Karpas-422 (cell line): ENCODE measurements at regions not wholly inside any gene's neighbourhood (a gene's known extent, or its start where the extent isn't known, plus 50 kb on each side); places are given as distances from the start of the nearest gene placed in this dataset.

Experiments
- DNase-seq: peaks from one replicate; pipeline ENCODE4 v3.0.0-alpha.2; 2015
- H2AFZ ChIP-seq: fragments of 200-600 bp; sonication (generic); 2 replicates; pipeline ENCODE4 v1.6.1; 2014; ENCODE audit warnings: antibody characterized with exemption, low read length, mixed read lengths
- H3K27ac ChIP-seq: fragments of 200-600 bp; sonication (generic); 2 replicates; pipeline ENCODE4 v1.5.1; 2014; ENCODE audit warnings: mild to moderate bottlenecking, low read length, moderate library complexity
- H3K27me3 ChIP-seq: fragments of 200-600 bp; sonication (generic); 2 replicates; pipeline ENCODE4 v1.6.1; 2014; ENCODE audit warnings: low read length, mixed read lengths
- H3K36me3 ChIP-seq: fragments of 200-600 bp; sonication (generic); 2 replicates; pipeline ENCODE4 v1.6.1; 2014; ENCODE audit warnings: low read length, mixed read lengths; ENCODE audit not compliant: insufficient read depth
- H3K4me1 ChIP-seq: fragments of 200-600 bp; sonication (generic); 2 replicates; pipeline ENCODE4 v1.6.1; 2014; ENCODE audit warnings: mild to moderate bottlenecking, low read length, mixed read lengths
- H3K4me2 ChIP-seq: fragments of 200-600 bp; sonication (generic); 2 replicates; pipeline ENCODE4 v1.6.1; 2014; ENCODE audit warnings: low read length, low read depth, mild to moderate bottlenecking; ENCODE audit not compliant: poor library complexity, severe bottlenecking
- H3K4me3 ChIP-seq: fragments of 200-600 bp; sonication (generic); 2 replicates; pipeline ENCODE4 v1.5.1; 2014; ENCODE audit warnings: mild to moderate bottlenecking, antibody characterized with exemption, low read length, mixed read lengths
- H3K79me2 ChIP-seq: fragments of 200-600 bp; sonication (generic); 2 replicates; pipeline ENCODE4 v1.6.1; 2014; ENCODE audit warnings: mild to moderate bottlenecking, low read length, mixed read lengths
- H3K9ac ChIP-seq: fragments of 200-600 bp; sonication (generic); 2 replicates; pipeline ENCODE4 v1.6.0; 2014; ENCODE audit warnings: low read length
- H3K9me2 ChIP-seq: fragments of 200-600 bp; sonication (generic), shearing (Covaris generic); replicated peaks from 2 replicates; pipeline ENCODE4 v1.6.0; 2014; ENCODE audit warnings: mild to moderate bottlenecking, low read length, moderate library complexity; ENCODE audit not compliant: insufficient read depth
- H3K9me3 ChIP-seq: fragments of 300-700, 200-600 bp; sonication (generic); 2 replicates; pipeline ENCODE4 v1.6.1; 2014; ENCODE audit warnings: low read length, mixed read lengths
- H4K20me1 ChIP-seq: fragments of 200-600 bp; sonication (generic); 2 replicates; pipeline ENCODE4 v1.6.1; 2014; ENCODE audit warnings: mild to moderate bottlenecking, antibody characterized with exemption, low read length, low read depth; ENCODE audit not compliant: insufficient read depth

- Histone ChIP-seq H3K4me1 (no peaks in the 10 kb centered on the region), H2AFZ (no peak overlapping the region), H3K27me3 (no peaks in the 10 kb centered on the region), H4K20me1 (no peaks in the 10 kb centered on the region), H3K9me3 (no peaks in the 10 kb centered on the region), H3K4me3 (no peak overlapping the region), H3K79me2 (no peaks in the 10 kb centered on the region), H3K27ac (no peak overlapping the region), H3K36me3 (no peaks in the 10 kb centered on the region), H3K4me2 (no peak overlapping the region), H3K9ac (no peak overlapping the region), H3K9me2 (no peaks in the 10 kb centered on the region)
- no peak for DNase-seq
Observed at GRCh38 chr10:61176424-61176823, 232.4 kb upstream of the RHOBTB1 start.

- H4K20me1 ChIP-seq, result no peaks in the 10 kb centered on the region
- DNase-seq, result no peak
- no peak overlapping the region for H2AFZ ChIP-seq
- no peaks in the 10 kb centered on the region for H3K9me2 ChIP-seq
- no peaks in the 10 kb centered on the region for H3K27me3 ChIP-seq
- H3K79me2 ChIP-seq, result no peaks in the 10 kb centered on the region
- H3K4me1 ChIP-seq, result no peaks in the 10 kb centered on the region
- H3K9ac ChIP-seq, result no peak overlapping the region
- H3K36me3 ChIP-seq, result no peaks in the 10 kb centered on the region
- no peaks in the 10 kb centered on the region for H3K9me3 ChIP-seq
- no peak overlapping the region for H3K4me2 ChIP-seq
- H3K4me3 ChIP-seq, result no peak overlapping the region
- H3K27ac ChIP-seq, result no peak overlapping the region
Observed at GRCh38 chr10:61175316-61175715, 231.3 kb upstream of the RHOBTB1 start.

GRCh38 chr10:61173450-61173849, 229.5 kb upstream of the RHOBTB1 start:
- Histone ChIP-seq H3K27ac (no peak overlapping the region), H3K36me3 (no peaks in the 10 kb centered on the region), H2AFZ (no peak overlapping the region), H3K9me2 (no peaks in the 10 kb centered on the region), H3K4me1 (no peaks in the 10 kb centered on the region), H3K79me2 (no peaks in the 10 kb centered on the region), H3K4me2 (no peak overlapping the region), H3K9ac (no peak overlapping the region), H3K4me3 (no peak overlapping the region), H3K27me3 (no peaks in the 10 kb centered on the region), H3K9me3 (no peaks in the 10 kb centered on the region), H4K20me1 (no peaks in the 10 kb centered on the region)
- no peak for DNase-seq

GRCh38 chr10:61172182-61172926, 228.4 kb upstream of the RHOBTB1 start:
- H3K27me3 ChIP-seq, result no peaks in the 10 kb centered on the region

GRCh38 chr10:61170594-61170993, 226.6 kb upstream of the RHOBTB1 start:
- Histone ChIP-seq H3K79me2 (no peaks in the 10 kb centered on the region), H3K36me3 (no peaks in the 10 kb centered on the region), H3K27me3 (no peaks in the 10 kb centered on the region), H3K4me2 (no peak overlapping the region), H3K9ac (no peak overlapping the region), H3K4me3 (no peak overlapping the region), H3K9me2 (no peaks in the 10 kb centered on the region), H3K4me1 (no peaks in the 10 kb centered on the region), H3K27ac (no peak overlapping the region), H4K20me1 (no peaks in the 10 kb centered on the region), H2AFZ (no peak overlapping the region), H3K9me3 (no peaks in the 10 kb centered on the region)
- no peak for DNase-seq

More at GRCh38 chr10:61172182-61172926, 228.4 kb upstream of the RHOBTB1 start:
- no peak overlapping the region for H3K9ac ChIP-seq
- H3K36me3 ChIP-seq, result no peaks in the 10 kb centered on the region
- no peaks in the 10 kb centered on the region for H4K20me1 ChIP-seq
- no peak overlapping the region for H2AFZ ChIP-seq
- H3K79me2 ChIP-seq, result no peaks in the 10 kb centered on the region
- no peaks in the 10 kb centered on the region for H3K9me3 ChIP-seq
- H3K27ac ChIP-seq, result no peak overlapping the region
- no peak overlapping the region for H3K4me2 ChIP-seq
- H3K4me1 ChIP-seq, result no peaks in the 10 kb centered on the region
- H3K9me2 ChIP-seq, result no peaks in the 10 kb centered on the region
- DNase-seq, result no peak
- no peak overlapping the region for H3K4me3 ChIP-seq

- Histone ChIP-seq H4K20me1 (no peaks in the 10 kb centered on the region), H3K79me2 (no peaks in the 10 kb centered on the region), H2AFZ (no peak overlapping the region), H3K27me3 (no peaks in the 10 kb centered on the region), H3K27ac (no peak overlapping the region), H3K4me2 (no peak overlapping the region), H3K4me1 (no peaks in the 10 kb centered on the region), H3K36me3 (no peaks in the 10 kb centered on the region), H3K4me3 (no peak overlapping the region), H3K9ac (no peak overlapping the region), H3K9me3 (no peaks in the 10 kb centered on the region), H3K9me2 (no peaks in the 10 kb centered on the region)
- DNase-seq, result no peak
Observed at GRCh38 chr10:61169294-61169693, 225.3 kb upstream of the RHOBTB1 start.

- H3K9me2 ChIP-seq, result no peaks in the 10 kb centered on the region
- no peaks in the 10 kb centered on the region for H3K79me2 ChIP-seq
- H3K9ac ChIP-seq, result no peak overlapping the region
- no peak overlapping the region for H2AFZ ChIP-seq
- H3K4me2 ChIP-seq, result no peak overlapping the region
- H3K9me3 ChIP-seq, result no peaks in the 10 kb centered on the region
- H3K36me3 ChIP-seq, result no peaks in the 10 kb centered on the region
- H3K4me3 ChIP-seq, result no peak overlapping the region
- no peak overlapping the region for H3K27ac ChIP-seq
- no peaks in the 10 kb centered on the region for H4K20me1 ChIP-seq
- no peaks in the 10 kb centered on the region for H3K27me3 ChIP-seq
- H3K4me1 ChIP-seq, result no peaks in the 10 kb centered on the region
- DNase-seq, result no peak
Observed at GRCh38 chr10:61166489-61166888, 222.5 kb upstream of the RHOBTB1 start.

GRCh38 chr10:61166065-61166464, 222.1 kb upstream of the RHOBTB1 start:
- H4K20me1 ChIP-seq, result no peaks in the 10 kb centered on the region
- H3K4me1 ChIP-seq, result no peaks in the 10 kb centered on the region
- H3K27ac ChIP-seq, result no peak overlapping the region
- H3K9ac ChIP-seq, result no peak overlapping the region
- no peak overlapping the region for H2AFZ ChIP-seq
- DNase-seq, result no peak
- H3K4me3 ChIP-seq, result no peak overlapping the region
- H3K4me2 ChIP-seq, result no peak overlapping the region
- H3K36me3 ChIP-seq, result no peaks in the 10 kb centered on the region
- no peaks in the 10 kb centered on the region for H3K9me2 ChIP-seq
- H3K9me3 ChIP-seq, result no peaks in the 10 kb centered on the region
- no peaks in the 10 kb centered on the region for H3K27me3 ChIP-seq
- H3K79me2 ChIP-seq, result no peaks in the 10 kb centered on the region
